Stimulated activated CD8-positive, alpha-beta memory T cell treated with anti-CD3 and anti-CD28 coated beads, Interleukin-15, amount 100 ng/mL, for 24 hours (primary cell): ENCODE measurements at regions not wholly inside any gene's neighbourhood (a gene's known extent, or its start where the extent isn't known, plus 50 kb on each side); places are given as distances from the start of the nearest gene placed in this dataset.
"Not testable (repeated sequence)": the region's sequence is repeated elsewhere in the genome, so short reads cannot be mapped to it uniquely, and the experiment has no call there.

Experiments
- DNase-seq: peaks from one replicate; pipeline ENCODE4 v3.0.0-alpha.2; 2020; ENCODE audit warnings: low read depth

DNA sequence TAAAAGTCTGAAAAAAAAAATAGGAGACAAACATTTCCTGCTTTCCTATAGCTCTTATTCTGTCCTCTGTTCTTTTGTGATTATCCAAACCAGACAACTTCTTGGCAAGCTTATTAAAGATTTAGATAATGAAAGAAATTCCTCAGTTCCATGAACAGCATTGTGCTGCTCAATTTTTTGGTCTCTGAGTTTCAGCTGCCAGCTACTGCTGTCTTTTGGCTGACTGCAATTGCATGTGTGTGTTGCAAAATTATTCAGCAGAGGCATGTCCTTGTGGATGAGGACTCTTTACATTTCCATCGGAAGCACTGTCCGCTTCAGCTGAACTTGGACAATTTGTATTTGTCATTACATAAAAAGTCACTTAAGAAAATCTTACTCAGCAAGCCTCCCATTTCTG lies 397.3 kb upstream of the RASGRP1 start:
- no peak for DNase-seq

DNA sequence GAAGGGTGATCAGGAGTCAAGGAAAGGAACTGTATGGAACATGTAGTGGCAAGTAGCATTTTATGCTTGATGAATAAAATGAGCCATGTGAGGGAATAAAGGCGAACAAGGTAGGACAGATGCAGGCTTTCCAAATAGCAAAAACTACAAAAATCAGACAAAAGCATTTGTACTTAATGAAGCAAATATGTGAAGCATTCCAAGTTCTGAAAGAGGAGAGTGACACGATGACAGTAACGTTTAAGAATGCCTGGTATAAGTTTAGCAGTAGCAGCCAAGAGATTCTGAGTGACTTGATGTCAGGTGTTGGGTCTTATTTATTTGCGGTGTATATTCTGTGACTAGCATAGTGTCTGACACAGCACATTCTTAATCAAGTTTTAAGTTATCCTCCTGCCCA lies 408.2 kb upstream of the RASGRP1 start:
- no peak for DNase-seq

DNA sequence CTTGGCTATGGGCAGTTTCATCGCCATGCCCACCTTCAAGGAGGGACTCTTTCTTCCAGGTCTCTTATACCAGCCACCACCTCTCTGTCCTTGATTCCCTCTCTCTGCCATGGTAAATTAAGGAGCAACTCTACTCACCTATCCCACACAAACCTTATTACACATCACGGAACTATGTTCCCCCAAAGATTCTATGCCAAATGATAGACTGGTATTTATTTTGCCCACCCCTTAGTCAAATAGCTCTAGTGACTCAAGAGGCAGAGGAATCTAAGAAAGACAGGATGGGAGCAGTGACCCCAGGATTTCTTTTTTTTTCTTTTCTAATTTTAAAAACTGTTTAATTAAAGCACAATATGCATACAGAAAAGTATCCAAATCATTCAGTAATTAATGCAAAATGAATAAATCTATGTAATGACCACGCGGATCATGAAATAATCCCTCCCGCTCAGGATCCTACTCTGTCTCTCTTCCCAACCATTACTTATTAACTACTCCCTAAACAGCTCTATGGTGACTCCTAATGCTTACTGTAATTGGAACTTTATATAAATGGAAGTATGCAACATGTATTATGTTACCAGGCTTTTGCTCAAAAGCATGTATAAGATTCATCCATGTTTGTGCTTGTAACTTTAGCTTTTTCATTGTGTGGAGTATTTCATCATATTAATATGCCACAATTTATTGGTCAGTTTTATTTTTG lies 410.8 kb upstream of the RASGRP1 start:
- no peak for DNase-seq

DNA sequence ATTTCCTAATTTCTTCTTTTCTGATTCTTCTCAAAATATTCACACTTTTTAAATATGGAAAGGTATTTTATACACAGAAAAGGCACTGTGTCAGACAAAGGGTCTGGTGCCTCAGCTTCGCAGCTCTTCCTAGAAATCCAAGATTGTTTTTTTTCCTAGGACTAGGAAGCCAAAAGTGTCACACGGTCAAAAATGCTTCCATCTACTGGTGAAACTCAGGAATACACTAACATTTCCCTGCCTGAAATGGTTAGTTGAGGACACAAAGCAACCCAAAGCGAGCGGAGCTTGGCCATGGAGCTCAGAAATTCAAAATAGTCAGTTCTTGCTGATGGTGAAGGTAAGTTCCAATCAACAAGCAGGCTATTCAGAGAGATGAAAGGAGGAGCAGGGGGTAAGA lies 426.5 kb upstream of the RASGRP1 start:
- no peak for DNase-seq

DNA sequence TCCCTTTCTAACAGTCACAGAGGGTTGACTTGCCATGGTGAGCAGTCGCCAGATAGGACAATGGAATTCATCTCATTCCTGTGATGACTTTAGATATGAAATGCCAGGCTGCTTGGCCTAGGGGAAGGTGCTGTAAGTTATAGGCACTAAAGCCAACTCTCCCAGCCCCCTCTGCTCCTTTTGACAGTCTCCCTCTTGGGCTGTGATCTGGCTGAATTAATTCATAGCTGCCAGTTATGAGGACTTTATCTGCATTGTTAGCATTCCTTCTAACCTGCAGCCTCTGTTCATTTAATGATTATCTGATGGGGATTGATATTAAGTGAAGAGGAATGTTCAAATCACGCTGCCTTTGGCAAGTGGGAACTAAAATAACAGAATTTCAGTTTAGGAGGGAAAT lies 427.1 kb upstream of the RASGRP1 start:
- no peak for DNase-seq

DNA sequence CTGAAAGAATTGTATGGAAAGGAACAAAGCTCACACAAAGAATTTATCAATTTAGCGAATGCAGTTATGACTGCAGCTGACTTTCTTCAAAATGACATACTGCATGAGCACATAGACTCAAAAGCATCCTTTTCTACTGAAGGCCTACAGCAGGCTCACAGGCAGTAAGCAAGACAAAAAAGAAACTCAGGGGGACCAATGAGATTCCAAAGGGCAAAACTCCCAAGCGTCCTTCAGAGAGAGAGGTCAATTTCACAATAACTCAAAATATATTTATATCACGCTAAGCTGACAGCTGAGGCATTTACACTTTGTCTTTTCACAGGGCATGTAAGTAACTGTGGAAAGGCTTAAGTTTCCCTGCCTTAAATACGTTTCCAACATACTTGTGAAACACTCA lies 427.9 kb upstream of the RASGRP1 start:
- DNase-seq, result no peak

DNA sequence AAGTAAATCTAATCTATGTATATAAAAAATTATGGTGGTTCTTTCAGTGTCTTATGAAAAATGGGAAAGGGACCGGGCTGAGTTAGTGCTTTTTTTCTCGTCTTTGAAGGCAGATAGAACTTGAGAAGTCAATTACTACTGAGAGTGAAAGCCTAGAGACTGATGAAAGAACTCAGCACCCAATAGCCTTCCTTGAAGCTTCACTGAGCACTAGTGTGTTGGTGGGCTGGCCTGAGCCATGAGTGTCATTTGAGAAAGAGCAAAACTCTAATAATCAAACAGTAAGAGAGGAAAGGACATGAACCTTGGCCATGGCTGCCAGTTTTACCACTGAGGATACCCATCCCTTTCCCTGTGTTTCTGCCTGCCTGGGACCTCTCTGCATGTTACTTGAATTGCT lies 428.3 kb upstream of the RASGRP1 start:
- DNase-seq, result no peak

DNA sequence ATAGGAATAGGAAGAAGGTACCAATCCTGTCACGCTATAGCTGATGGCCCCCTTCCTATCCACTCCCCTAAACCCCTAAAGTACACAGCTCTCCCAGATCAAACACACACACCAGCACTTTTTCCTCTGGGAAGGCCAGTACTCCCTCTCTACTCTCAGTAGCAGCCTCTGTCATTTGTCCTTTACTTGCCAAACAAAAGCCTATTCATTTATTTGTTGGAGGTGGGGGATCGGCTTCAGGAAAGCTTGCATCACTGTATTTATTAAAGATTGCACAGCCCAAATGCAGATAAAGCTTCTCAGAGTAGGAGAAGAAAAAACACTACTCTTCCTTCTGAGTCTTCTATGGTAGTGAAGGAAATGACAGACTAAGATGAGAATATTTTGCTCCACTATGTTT lies 429.7 kb upstream of the RASGRP1 start:
- no peak for DNase-seq

DNA sequence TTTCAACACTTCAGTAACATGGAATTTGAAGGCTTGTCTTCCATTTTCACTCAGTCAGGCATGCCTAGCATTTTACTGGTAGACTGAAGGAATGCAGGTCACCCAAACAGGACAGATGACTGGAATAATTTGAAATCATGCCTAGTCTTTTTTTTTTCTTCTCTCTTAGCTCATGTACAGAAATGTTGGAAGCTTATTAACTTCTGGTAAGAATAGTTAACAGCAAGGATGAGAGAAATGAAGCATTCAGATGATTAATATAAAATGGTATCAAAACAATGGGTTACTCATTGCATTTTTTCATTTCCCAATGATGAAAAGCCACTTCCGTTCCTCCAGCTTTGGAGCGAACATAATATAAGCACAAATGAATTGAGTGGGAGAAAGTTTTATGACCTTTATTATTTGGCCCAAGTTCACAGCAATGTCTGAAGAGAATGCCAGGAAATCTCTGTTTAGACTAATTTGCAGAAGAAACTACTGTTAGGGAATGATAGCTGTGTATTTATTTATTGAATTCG lies 431.6 kb upstream of the RASGRP1 start:
- no peak for DNase-seq

DNA sequence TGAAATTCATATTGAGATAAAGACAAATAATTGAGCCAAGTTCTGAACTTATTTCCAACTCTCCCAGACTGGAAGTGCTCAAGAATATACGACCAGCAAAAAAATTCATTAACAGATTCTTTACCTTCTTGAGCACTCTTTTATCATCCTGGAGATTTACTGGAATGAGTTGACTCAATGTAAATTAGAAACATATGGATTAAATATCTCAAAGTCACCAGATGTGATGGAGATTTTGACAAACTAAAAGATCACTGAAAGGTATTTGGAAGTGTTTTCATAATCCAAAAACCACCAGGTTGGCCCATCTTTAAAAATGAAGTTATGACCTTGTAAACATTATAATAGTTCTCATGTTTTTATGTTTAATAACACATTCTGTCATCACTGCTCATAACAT lies 433.2 kb upstream of the RASGRP1 start:
- no peak for DNase-seq

DNA sequence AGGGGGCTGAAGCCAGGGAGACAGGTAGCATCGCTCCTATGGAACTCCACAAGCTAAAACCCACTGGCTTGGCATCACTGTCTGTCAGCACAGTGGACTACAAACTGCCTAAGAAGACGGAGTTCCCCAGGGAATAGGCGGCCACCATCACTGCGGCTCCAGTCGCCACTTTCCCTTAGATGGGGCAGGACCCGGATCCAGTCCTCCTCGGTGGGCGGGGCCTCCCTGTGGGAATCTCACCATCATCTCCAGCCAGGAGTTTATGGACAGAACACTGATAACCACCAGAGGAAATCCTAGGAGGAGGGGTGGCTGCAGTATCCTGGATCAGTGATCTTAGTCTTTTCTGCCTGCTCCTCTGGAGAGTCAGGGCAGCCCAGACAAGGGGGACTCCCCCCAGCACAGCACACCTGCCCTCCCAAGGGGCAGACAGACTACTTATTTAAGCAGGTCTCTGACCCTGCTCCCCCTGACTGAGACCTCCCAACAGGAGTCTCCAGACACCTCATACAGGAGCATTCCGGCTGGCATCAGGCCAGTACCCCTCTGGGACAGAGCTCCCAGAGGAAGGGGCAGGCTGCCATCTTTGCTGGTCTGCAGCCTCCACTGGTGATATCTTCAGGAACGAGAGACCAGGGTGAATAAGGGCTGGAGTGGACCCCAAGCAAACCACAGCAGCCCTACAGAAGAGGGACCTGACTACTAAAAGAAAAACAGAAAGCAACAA lies 435.6 kb upstream of the RASGRP1 start:
- DNase-seq, result no peak

DNA sequence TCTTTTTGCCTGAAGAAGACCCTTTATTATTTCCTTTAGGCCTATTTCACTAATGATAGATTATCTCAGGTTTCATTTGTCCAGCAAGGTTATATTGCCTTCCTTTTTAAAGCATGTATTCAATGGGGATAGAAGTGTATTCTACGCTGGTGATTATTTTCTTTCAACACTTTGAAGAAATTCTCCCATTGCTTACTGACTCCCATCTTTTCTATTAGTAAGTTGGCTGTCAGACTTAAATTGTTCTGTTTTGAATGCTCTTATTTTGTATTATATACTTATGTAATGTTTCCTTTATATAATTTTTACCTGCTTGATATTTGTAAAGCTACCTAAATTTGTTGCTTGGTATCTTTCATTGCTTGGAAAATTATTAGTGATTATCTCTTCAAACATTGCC lies 445.1 kb upstream of the RASGRP1 start:
- DNase-seq, result no peak

DNA sequence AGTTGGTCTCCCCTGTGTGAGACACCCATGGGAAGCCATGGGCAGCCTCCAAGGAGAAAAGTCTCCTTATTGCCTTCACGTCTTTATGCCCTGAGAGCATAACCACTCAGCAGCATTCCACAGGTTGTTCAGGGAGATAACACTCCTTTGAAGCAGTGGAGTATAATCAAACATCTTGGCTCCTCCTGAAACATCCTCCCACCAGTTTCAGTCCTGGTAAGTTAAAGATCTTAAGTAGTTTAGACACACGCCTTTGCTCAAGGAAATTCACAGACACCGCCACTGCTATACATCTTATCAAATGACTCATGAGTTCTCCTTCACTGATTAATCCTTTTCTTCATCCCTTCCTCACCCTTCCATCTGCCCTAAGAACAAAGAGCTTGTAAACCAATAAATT lies 446.5 kb upstream of the RASGRP1 start:
- not testable (repeated sequence) for DNase-seq

DNA sequence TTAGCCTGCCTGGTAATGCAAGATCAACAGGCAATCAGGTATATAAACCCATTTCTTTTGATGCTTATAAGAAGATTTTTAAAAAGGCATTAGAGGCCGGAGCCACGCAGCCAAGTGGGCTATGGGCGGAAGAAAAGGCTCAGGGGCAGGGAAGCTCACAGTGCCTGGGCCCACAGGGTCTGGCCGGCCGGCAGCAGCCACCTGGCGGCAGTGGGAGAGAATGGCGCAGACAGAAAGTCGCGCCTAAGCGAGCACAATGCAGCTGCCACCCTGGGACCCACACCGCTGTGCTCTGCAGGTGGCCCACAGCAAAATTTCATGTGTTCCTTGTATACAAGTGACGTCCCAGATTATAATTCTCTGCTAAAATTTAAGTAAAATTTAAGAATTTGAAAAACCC lies 448.6 kb upstream of the RASGRP1 start:
- no peak for DNase-seq

DNA sequence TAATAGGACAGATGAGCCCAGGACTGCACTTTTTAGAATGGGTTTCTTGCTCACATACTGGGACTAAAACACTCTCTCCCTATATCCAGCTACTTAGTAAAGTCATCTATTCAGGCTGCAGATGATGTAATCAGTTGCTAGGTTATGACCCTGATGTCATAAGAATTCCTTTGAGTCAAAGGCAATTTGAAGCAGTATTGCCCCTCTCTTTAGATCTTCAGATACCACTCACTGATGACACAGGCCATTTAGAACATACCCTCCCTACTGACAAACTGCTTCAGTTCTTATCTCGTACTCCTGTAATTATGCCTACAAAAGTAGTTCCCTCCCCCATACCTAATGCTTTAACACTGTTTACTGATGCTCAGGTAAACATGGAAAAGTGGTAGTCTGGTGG lies 450.1 kb upstream of the RASGRP1 start:
- no peak for DNase-seq

DNA sequence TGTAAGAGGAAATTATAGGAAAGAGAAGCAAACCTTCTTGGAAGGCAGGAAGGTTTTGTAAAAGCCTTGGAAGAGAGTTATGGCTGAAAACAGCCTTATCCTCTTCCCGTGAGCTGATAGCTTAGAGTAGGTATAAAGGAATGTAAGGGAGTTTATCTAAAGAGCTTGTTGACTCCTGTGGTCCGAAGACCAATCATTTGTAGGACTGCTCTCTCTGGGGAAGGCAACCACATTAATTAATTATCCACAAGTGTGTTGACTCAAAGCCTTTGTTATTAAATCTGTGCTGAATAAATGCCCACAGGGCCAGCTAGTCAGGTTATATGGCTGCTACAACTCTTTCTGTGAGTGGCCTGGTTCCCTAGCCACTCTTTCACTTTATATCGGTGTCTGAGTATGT lies 452.1 kb upstream of the RASGRP1 start:
- DNase-seq, result no peak

DNA sequence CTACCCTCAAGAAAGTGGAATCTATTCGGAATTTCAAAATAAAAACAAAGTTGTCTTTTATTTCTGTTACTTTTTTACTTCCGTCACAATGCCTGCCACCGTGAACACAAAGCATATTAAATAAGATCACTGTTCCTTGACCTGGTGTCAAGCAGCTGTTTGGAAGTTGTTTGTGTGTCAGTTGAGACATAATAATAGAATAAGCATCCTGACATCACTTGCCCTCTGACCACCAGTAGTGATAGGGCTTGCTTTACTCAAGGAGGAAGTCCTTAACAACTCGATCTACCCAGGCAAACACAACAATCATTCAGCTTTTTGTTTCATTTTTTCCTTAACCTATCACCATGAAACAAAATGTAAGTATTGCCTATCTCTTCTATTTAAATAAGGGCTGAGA lies 454.4 kb upstream of the RASGRP1 start:
- no peak for DNase-seq

DNA sequence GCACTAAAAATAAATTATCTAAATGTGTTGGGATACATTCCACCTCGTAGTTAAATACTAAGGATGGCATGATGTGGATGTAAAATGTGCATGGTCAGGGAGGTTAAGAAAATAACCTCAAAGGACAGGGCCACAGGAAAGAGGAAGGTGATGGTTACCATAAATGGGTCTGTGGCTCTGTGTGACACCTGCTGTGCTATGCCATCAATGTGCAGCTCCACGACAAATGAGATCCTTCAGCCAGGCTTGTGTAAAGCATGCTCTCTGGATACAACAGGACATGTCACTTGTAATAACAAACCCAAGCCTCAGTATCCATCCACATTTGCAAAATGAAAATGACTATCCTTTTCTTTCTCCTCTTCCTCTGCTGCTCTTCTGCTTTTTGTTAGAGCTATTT lies 456.7 kb upstream of the RASGRP1 start:
- DNase-seq, result no peak

DNA sequence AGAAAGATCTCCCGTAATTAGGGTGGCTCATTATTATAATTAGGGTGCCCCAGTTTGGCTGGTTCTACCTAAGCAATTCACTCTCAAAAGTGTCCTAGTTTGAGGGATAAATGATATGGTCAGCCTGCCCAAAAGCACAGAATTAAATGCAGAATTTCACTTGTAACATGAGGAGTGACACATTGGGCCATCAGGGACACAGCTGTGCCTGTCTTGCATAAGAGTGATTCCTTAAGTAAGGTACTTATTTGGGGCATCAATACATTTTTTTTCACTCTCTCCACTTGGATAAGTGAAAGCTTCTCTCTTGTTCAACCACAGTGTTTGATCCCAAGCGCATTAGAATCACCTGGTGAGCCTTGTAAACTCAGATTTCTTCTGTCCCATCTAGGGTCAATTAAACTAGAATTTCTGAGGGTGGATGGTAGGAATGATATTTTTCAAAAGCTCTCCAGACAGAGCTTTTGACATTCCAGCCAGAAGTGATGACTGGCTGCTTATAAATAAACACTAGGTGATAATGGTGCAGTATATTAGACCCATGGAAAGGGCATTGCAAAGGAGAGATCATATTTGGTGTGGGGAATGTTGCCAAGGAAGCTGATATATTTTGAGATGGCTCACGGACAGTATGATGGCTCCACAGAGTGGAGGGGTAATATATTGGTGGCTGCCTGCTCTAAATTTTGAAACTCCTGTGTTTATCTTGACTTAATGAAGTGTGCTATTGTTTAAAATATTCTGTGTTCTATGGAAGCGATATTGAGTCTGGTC lies 458.1 kb upstream of the RASGRP1 start:
- no peak for DNase-seq

DNA sequence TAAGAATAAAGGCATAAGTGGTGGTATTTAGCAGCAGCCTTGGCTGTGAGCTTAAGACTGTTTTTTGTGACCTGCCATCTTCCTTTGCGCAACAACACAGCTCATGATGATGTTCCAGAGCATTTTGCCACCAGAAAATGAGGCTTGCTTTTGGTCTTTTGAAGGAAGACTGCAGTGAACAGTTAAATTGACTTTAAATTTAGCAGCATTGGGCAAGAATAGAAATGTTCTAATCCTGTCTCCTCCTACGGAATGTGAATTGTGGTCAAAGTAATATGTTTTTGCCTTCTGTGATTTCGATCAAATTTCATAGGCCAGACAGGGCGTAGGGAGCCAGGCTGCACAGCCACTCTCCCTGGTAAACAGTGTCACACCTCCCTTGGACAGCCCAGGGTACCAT lies 460.7 kb upstream of the RASGRP1 start:
- DNase-seq, result no peak

DNA sequence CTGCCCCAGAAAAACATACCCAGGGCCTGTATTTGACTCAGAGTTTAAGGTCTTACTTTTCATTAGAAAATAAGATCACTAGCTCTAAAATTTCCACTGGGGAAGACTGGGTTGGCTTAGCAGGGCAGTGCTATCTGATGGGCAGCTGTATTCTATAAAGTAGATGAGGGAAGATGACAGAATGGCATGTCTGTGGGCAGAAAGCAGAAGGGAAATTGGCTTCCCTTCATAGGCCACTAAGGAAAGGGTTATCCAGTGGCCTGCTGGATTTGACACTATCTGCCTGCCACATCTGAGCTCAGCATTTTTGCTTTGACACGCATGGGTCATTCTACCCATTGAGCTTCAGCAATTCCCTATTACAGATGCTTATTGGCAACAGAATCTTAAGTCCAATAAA lies 461.3 kb upstream of the RASGRP1 start:
- no peak for DNase-seq

DNA sequence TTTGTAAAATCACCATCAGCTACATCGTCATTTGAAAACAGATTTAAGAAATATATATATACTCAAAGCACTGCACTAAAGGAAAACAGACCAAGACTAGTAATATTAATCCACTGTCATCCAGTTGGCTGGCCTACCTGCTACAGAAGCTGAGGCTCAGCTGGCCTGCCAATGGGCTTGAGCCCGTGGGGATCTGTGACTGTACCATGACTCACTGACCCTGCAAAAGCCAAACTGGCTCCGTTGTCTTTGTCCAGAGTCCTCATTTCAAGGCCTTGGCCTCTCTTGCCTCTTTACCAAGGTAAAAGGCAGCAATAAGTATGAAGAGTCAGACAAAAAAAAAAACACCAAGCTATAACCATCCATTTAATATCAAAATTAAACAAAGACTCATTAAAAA lies 463.5 kb upstream of the RASGRP1 start:
- DNase-seq, result no peak

DNA sequence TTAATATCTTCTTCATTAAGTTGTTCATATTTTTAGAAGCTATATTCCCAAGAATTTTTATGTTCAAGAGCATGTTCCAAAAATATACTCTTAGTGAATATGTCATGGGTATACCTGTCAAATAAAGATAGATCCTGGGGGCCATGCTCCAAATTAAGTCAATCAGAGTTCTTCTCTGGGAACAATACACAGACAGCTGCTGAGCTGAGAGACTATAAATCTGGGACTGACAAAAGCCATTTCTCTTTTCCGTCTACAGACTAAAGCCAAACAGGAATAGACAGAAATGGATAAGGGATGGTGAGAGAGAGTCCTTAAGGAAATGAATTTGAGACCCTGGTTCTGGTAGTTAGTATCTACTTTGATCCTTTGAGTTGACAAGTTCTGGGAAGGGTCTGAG lies 465.1 kb upstream of the RASGRP1 start:
- no peak for DNase-seq
